Erythroblast (primary cell): ENCODE measurements at regions not wholly inside any gene's neighbourhood (a gene's known extent, or its start where the extent isn't known, plus 50 kb on each side); places are given as distances from the start of the nearest gene placed in this dataset.

Experiments
- GATA1 ChIP-seq: IDR thresholded peaks from 2 replicates; pipeline ENCODE4 v1.6.1; 2011; ENCODE audit warnings: low read depth, mild to moderate bottlenecking, control low read depth, low read length, moderate library complexity
- POLR2A ChIP-seq: IDR thresholded peaks from 2 replicates; pipeline ENCODE4 v1.6.1; 2011; ENCODE audit warnings: mild to moderate bottlenecking, low read length

DNA sequence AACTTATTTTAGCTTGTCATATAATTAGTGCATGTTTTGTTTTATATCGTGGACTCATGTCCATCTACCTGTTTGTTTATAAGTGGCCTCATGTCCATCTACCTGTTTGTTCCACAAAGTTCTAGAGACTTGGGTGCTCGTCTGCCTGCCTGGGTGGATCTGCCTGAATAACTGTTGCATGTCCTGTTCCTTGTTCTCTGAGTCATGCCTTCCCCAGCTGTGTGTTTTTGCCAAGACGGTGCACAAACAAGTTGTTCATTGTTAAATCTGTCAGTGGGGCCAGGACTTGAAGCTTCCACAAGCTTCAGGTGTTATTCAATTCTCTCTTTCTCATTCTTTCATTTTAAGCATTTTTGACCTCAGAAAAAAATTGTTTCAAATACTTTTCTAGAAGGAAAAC, 358.0 kb upstream of the CITED2 start:
- TF ChIP-seq POLR2A (no peak), GATA1 (no peak)
